GM21390 (cell line): ENCODE measurements at regions not wholly inside any gene's neighbourhood (a gene's known extent, or its start where the extent isn't known, plus 50 kb on each side); places are given as distances from the start of the nearest gene placed in this dataset.
"Not testable (repeated sequence)": the region's sequence is repeated elsewhere in the genome, so short reads cannot be mapped to it uniquely, and the experiment has no call there.

Experiments used
- ATAC-seq: cut with Tn5 transposase; IDR thresholded peaks from one replicate; pipeline ENCODE4 v1.9.1; 2021; ENCODE audit not compliant: unreplicated experiment

DNA sequence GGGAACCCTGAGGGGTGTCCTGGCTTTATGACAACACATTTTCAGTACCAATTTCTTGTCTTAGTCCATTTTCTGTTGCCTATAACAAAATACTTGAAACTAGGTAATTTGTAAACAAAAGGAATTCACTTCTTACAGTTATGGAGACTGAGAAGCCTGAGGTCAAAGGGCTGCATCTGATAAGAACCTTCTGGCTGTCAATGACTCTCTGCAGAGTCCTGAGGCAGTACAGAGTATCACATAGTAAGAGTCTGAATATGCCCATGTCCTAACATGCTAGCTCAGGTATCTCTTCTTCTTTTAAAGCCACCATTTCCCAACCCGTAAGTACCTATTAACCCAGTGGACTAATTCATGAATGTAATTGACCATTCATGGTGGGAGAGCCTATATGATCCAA lies 1458.6 kb upstream of the EYS start:
- no peak for ATAC-seq

DNA sequence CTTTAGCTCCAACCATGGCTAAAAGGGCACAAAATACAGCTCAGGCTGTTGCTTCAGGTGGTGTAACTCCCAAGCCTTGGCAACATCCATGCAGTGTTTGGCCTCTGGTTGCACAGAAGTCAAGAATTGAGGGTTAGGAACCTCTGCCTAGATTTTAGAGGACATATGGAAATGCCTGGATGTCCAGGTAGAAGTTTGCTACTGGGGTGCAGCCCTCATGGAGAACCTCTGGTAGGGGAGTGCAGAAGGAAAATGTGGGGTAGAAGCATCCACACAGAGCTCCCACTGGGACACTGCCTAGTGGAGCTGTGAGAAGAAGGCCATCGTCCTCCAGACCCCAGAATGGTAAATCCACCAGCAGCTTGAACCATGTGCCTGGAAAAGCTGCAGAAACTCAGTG lies 1453.8 kb upstream of the EYS start:
- no peak for ATAC-seq

DNA sequence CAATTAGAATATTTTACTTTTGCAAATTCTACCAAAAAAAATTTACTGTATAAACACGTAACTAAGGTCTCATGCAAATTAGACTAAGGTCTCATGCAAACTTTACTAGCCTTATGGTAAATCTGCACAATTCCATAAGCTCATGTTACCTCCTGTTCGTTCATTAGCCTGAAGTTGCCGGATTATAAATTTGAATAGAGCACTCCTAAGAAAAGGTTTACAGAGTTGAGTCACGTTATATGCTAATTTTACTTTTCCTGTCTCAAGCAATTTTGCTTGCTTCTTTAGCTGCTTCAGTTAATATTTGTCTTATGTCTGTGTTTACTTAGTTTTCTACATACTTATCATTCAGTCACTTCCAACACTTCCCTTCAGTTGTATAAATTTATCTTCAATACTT lies 1434.0 kb upstream of the EYS start:
- ATAC-seq = no peak

DNA sequence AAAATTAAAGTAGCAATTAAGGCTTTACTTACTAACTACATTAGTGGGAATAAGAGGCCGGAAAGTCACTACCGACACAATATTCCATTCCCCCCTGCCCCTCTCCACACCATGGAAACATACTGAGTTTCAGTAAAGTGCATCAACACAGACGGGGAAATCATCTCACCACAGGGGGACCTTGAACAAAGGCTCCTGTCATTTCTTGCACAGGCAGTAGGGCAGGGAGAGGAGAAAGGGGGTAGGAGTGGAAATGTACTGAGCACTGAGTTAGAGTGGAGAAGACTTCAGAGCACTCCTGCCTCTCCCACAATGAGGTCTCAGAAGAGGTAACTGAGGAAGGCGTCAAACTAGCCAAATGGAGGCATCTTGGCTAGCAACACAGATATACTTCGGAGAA lies 1426.9 kb upstream of the EYS start:
- ATAC-seq = no peak

DNA sequence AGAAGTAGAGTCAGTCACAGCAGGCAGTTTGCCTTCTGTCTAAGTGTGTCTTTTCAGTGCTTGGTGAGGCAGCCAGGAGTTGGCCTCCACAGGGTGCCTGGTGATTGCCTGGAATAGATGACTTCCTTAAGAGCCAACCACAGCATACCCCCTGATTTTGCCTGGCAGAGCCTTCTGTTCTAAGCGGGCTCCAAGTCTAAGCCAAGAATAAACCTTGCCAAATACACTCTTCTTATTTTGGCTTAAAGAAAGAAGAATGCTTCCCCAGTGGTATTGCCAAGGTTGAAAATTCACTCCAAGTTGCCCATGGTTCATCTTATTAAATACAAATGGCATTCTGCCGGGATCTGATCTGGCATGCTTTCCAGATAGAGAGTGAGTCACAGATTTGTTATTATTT lies 1424.8 kb upstream of the EYS start:
- no peak for ATAC-seq

DNA sequence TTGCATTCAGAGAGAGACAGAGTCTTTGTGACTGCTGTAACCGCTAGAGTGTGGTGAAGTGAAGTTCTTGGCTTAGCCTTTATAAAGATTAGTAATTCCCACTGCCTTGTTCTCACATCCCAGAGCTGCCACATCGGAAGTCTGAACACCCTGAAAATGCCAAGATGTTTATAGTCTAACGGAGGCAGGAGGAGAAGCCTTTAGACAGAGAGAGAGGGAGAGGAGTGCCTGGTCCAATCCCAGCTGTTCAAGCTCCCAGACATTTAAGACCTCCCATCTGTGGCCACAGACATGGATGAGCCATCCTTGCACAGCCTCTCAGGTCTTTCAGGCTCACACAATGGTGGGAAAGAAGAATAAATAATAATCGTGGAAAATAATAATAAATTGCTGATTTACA lies 1422.8 kb upstream of the EYS start:
- ATAC-seq = no peak

DNA sequence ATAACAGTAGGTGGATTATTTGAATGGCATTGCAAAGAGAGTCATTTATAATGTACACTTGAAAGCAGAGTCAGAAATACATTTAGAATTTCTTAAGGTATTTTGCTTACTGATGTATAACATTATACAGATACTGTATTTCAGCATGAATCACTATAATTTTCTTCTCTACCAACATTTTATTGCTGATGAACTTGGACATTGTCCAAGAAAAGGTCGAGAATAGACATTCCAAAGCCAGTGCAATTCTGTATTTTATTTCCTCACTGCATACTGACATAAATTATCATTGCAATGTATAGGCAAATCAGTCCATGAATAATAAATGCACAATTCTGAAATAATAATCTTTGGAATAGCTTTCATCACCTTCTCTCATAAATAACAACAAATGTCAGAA lies 1420.0 kb upstream of the EYS start:
- no peak for ATAC-seq

DNA sequence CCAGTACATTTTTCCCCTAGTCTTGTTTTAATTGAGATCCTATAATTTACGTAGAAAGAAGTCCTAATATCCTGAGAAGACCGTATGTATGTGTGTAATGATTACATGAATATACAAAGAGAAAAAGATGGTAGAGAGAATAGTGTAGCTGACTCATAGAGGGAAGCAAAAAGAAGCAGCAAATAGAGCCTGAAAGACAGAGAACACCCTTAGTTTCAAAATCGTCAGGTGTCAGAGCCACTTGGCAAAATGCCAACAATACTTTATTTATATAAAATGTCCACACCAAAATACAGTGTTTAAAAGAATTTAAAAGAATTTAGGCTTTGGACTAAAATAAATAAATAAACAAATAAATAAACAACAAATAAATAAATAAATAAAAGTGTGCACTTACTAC lies 1414.1 kb upstream of the EYS start:
- no peak for ATAC-seq

DNA sequence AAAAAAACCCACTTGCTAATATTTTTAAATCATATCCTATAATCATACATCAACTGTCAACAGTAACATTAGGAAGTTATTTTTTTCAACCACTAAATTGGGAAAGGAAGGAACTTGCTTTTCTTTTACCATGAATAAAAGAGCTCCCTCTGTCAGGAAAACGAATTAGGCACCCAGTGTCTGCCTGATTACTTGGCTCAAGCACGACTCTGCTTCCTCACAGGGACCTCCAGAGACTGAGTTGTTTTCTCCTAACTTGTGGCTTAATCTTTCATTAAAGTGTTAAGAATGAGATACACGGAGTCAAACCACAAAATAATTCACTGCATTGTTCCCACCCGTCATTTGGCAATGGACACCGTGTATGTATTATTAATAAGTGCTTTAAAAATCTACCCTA lies 1405.1 kb upstream of the EYS start:
- no peak for ATAC-seq

DNA sequence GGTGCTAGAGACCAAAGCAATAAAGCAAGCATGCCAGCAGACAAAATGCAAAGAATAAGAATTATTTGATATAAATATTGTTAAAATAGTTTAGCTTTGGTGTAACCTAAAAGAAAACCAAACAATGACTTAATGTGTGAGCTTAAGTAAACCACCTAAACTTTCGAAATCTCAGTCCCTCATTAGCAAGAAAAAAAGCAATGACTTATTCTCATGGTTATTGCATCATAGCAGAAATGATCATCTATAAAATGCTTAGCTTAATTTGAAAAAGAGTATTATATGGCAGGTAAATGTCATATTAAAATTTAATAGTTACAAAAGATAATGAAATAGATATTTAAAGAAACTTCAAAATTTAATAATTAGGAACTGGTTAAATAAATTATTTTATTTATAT lies 1395.7 kb upstream of the EYS start:
- no peak for ATAC-seq

DNA sequence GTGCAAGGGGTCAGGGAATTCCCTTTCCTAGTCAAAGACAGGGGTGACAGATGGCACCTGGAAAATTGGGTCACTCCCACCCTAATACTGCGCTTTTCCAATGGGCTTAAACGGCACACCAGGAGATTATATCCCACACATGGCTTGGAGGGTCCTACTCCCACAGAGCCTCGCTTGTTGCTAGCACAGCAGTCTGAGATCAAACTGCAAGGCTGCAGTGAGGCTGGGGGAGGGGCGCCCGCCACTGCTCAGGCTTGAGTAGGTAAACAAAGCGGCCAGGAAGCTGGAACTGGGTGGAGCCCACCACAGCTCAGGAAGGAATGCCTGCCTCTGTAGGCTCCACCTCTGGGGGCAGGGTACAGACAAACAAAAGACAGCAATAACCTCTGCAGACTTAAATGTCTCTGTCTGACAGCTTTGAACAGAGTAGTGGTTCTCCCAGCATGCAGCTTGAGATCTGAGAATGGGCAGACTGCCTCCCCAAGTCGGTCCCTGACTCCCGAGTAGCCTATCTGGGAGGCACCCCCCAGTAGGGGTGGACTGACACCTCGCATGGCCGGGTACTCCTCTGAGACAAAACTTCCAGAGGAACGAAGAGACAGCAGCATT lies 1388.7 kb upstream of the EYS start:
- ATAC-seq = not testable (repeated sequence)

DNA sequence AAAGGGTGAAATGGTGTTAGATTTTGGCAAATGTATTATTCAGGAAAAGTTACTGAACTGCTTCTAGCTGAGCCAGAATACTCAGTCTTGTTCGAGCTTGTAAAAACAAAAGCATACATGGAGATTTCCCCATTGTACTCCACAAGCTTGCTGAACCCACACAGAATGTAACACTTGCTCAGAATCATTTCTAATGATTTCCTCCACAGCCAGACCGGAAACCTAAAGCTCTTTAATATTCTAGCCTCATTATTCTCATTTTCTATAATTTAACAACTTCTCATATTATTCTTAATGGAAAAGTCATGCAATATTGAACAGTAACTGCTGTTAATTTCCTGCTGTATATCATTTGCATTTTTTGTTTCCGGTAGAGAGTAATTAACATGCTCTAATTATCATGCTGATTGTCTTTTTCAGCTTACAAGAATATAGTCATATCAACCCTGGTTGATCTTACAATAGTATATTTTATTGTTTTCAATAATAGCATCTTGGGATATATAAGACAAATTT lies 1387.5 kb upstream of the EYS start:
- no peak for ATAC-seq

DNA sequence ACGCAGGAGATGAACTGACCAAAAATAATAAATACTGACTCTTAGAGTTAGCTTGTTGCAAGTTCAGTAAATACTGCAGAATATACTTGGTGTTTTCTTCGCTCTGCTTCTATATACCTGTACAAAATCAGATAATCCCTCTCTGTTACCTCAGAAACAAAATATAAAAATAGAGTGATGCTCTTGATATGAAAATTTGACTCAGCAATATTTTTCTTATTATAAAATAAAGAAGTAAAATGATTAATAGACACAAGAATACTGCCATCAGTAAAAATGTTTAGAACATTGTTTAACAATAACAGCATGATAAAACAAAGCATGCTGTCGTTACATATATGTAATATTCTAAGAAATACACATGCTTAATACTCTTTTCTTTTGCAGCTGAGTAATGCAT lies 1366.9 kb upstream of the EYS start:
- no peak for ATAC-seq

DNA sequence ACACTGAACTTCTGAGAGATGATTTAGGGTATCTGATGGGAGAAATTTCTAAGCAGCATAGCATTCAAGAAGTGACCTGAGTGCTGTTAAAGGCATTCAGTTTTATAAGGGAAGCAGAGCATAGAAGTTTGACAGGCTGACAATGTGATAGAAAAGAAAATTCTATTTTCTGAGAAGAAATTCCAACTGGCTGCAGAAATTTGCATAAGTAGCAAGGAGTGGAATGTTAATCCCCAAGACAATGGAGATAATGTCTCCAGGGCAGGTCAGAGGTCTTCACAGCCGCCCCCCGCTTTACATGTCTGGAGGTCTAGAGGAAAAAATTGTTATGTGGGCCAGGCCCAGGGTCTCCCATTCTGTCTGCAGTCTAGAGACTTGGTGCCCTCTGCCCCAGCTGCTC lies 1361.8 kb upstream of the EYS start:
- no peak for ATAC-seq

DNA sequence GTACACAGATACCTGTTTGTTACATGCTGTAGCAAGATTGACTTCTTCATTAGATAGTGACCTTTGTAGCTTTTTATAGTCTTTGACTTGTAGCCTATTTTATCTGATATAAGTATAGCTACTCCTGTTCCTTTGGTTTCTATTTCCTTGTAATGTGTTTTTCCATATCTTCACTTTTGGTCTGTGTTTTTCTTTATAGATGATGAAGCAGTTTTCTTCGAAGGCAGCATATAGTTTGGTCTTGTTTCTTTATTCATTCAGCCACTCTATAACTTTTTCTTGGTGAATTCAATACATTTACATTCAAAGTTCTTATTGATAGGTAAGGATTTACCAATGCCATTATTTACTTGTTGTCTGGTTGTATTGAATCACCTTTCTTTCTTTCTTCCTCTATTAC lies 1357.3 kb upstream of the EYS start:
- no peak for ATAC-seq

DNA sequence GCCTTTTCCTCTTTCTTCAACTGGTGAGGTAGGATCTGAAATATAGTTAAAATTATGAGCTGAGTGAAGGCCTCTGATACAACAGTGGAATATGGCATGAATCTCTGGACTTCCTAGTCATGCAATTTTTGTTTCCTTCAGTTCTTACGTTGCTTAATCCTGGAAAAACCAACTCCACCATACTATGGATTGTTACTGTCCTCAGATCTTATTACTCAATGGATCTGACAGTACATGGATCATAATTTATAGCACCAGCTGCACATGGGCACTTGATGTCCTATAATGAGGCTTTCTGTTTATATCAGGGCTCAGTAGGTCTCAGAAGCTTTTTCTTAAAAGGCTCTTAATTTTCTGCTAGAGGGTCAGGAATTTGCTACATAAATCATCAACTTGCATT lies 1341.0 kb upstream of the EYS start:
- no peak for ATAC-seq

DNA sequence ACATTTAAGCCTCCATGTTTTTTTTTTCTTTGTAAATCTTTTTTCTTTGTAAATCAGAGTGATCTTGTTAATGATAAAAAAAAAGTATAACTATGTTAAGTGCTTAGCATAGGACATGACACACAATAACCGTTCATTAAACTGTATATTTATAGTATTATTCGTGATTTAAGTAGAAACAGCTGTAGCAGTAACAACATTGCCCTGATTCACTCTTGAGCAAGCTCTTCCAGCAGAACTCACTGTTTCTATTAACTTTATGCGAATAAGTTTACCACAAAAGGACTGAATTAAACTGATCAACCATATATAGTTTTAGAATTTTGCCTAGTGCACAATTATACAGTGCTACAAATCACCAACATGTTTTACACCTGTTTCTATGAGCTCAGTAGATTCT lies 1338.0 kb upstream of the EYS start:
- ATAC-seq = no peak

DNA sequence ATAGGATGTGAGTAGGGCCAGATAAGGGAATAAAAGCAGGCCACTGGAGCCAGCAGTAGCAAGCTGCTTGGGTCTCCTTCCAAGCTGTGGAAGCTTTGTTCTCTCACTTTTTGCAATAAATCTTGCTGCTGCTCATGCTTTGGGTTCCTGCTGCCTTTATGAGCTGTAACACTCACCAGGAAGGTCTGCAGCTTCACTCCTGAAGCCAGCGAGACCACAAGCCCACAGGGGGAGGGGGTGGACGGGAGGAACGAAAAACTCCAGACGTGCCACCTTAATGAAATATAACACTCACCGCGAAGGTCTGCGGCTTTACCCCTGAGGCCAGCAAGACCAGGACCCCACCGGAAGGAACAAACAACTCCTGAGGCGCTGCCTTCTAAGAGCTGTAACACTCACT lies 1324.4 kb upstream of the EYS start:
- ATAC-seq = no peak

DNA sequence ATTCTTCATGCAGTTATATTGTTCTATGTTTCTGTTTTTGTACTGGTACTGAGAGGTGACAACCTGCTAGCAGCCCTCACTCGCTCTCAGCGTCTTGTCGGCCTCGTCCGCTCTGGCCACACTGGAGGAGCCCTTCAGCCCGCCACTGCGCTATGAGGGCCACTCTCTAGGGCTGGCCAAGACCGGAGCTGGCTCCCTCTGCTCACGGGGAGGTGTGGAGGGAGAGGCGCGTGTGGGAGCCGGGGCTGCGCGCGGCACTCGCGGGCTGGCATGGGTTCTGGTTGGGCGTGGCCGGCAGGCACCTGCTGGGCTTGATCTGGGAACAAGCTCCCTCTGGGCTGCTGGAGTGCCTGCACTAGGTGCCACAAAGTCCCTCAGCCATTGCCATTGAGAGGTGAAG lies 1323.8 kb upstream of the EYS start:
- ATAC-seq = no peak

DNA sequence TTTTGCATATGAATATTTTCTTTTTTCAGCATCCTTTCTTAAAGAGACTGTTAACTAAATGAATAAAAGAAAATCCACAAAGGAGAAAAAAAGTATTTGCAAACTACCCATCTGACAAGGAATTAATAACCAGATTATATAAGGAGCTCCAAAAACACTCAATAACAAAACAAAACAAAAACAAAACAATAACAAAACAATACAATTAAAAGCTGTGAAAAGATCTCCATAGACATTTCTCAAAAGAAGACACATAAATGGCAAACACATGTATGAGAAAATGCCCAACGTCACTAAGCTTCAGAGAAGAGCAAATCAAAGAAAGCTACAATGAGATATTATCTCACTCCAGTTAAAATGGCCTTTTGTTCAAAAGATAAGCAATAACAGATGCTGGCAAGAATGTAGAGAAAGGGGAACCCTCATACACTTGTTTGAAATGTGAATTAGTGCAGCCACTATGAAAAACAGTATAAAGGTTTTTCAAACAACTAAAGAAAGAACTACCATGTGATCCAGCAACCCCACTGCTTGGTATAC lies 1310.0 kb upstream of the EYS start:
- no peak for ATAC-seq

DNA sequence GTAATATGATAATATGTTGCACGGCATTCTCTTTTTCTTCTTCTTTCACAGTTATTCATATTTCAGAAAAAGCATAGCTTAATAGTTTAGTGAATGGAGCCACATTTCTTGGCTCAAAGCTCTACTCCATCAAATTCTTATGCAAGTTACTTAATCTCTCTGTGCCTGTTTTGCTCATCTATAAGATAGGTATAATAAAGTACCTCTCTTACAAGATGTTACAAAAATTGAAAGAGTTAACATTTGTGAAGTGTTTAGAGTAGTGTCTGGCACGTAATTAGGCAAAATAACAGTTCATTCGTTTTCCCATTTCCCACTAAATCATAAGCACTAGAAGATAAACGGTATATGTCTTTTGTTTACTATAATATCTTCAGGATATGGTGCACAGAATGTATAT lies 1304.4 kb upstream of the EYS start:
- no peak for ATAC-seq

DNA sequence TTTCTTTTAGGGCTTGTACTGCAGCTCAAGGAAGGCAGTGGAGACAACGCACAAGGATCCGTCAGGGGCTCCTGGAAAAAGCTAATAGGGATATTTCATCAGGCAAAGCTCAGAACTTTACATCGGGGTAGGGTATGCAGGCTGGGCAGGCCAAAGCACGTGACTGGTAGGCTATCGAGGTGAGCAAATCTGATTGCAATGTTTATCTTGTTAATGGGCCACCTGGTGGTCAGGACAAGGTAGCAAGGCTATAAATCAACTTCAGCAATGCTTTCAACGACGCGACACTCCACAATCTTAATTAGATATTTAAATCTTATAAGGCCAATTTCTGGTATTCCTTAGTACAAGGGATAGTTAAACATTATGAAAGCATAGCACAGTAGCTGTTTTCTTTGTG lies 1302.8 kb upstream of the EYS start:
- ATAC-seq = no peak

DNA sequence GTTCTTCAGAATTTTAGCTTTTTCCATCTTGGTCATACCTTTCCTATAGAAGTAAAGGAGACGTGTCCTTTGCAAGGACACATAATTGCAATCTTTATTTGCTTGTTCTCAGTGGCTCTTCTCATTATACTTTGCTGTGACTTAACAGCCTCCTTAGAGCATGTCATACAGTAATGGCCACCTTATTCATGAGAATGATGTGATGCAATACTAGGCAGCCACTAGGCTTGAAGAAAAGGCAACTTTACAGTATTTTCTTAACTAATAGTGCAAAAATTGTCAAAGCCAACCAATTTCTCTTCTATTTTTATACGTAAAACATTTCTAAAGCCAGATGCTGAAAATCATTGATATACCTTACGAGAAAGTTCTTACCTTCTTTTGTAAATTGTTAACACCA lies 1296.8 kb upstream of the EYS start:
- ATAC-seq = no peak
